ENCODE measurements at regions not wholly inside any gene's neighbourhood (a gene's known extent, or its start where the extent isn't known, plus 50 kb on each side); places are given as distances from the start of the nearest gene placed in this dataset.

GRCh38 chr1:90821152-90821787, 104.2 kb upstream of the BARHL2 start (continued):
- TF ChIP-seq, protein P1, sequence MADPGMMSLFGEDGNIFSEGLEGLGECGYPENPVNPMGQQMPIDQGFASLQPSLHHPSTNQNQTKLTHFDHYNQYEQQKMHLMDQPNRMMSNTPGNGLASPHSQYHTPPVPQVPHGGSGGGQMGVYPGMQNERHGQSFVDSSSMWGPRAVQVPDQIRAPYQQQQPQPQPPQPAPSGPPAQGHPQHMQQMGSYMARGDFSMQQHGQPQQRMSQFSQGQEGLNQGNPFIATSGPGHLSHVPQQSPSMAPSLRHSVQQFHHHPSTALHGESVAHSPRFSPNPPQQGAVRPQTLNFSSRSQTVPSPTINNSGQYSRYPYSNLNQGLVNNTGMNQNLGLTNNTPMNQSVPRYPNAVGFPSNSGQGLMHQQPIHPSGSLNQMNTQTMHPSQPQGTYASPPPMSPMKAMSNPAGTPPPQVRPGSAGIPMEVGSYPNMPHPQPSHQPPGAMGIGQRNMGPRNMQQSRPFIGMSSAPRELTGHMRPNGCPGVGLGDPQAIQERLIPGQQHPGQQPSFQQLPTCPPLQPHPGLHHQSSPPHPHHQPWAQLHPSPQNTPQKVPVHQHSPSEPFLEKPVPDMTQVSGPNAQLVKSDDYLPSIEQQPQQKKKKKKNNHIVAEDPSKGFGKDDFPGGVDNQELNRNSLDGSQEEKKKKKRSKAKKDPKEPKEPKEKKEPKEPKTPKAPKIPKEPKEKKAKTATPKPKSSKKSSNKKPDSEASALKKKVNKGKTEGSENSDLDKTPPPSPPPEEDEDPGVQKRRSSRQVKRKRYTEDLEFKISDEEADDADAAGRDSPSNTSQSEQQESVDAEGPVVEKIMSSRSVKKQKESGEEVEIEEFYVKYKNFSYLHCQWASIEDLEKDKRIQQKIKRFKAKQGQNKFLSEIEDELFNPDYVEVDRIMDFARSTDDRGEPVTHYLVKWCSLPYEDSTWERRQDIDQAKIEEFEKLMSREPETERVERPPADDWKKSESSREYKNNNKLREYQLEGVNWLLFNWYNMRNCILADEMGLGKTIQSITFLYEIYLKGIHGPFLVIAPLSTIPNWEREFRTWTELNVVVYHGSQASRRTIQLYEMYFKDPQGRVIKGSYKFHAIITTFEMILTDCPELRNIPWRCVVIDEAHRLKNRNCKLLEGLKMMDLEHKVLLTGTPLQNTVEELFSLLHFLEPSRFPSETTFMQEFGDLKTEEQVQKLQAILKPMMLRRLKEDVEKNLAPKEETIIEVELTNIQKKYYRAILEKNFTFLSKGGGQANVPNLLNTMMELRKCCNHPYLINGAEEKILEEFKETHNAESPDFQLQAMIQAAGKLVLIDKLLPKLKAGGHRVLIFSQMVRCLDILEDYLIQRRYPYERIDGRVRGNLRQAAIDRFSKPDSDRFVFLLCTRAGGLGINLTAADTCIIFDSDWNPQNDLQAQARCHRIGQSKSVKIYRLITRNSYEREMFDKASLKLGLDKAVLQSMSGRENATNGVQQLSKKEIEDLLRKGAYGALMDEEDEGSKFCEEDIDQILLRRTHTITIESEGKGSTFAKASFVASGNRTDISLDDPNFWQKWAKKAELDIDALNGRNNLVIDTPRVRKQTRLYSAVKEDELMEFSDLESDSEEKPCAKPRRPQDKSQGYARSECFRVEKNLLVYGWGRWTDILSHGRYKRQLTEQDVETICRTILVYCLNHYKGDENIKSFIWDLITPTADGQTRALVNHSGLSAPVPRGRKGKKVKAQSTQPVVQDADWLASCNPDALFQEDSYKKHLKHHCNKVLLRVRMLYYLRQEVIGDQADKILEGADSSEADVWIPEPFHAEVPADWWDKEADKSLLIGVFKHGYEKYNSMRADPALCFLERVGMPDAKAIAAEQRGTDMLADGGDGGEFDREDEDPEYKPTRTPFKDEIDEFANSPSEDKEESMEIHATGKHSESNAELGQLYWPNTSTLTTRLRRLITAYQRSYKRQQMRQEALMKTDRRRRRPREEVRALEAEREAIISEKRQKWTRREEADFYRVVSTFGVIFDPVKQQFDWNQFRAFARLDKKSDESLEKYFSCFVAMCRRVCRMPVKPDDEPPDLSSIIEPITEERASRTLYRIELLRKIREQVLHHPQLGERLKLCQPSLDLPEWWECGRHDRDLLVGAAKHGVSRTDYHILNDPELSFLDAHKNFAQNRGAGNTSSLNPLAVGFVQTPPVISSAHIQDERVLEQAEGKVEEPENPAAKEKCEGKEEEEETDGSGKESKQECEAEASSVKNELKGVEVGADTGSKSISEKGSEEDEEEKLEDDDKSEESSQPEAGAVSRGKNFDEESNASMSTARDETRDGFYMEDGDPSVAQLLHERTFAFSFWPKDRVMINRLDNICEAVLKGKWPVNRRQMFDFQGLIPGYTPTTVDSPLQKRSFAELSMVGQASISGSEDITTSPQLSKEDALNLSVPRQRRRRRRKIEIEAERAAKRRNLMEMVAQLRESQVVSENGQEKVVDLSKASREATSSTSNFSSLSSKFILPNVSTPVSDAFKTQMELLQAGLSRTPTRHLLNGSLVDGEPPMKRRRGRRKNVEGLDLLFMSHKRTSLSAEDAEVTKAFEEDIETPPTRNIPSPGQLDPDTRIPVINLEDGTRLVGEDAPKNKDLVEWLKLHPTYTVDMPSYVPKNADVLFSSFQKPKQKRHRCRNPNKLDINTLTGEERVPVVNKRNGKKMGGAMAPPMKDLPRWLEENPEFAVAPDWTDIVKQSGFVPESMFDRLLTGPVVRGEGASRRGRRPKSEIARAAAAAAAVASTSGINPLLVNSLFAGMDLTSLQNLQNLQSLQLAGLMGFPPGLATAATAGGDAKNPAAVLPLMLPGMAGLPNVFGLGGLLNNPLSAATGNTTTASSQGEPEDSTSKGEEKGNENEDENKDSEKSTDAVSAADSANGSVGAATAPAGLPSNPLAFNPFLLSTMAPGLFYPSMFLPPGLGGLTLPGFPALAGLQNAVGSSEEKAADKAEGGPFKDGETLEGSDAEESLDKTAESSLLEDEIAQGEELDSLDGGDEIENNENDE (IDR thresholded peaks at IDR 0.05; ENCODE audit: insufficient replicate concordance, low read length) = no peak
- TF ChIP-seq TBP (IDR thresholded peaks at IDR 0.05; ENCODE audit: low read depth, low read length) = no peak
- no peak for TF ChIP-seq BACH1 (IDR thresholded peaks at IDR 0.05; ENCODE audit: low read length)
- no peak for TF ChIP-seq GABPA (IDR thresholded peaks at IDR 0.05; ENCODE audit: borderline replicate concordance, insufficient read depth, low read length)
- TF ChIP-seq KDM4A (IDR thresholded peaks at IDR 0.05; ENCODE audit: low read depth, low read length, severe bottlenecking) = no peak
- no peak for TF ChIP-seq E2F6 (IDR thresholded peaks at IDR 0.05)
- no peak for TF ChIP-seq MAFK (IDR thresholded peaks at IDR 0.05; ENCODE audit: low read depth, low read length)
- TF ChIP-seq, protein P2, sequence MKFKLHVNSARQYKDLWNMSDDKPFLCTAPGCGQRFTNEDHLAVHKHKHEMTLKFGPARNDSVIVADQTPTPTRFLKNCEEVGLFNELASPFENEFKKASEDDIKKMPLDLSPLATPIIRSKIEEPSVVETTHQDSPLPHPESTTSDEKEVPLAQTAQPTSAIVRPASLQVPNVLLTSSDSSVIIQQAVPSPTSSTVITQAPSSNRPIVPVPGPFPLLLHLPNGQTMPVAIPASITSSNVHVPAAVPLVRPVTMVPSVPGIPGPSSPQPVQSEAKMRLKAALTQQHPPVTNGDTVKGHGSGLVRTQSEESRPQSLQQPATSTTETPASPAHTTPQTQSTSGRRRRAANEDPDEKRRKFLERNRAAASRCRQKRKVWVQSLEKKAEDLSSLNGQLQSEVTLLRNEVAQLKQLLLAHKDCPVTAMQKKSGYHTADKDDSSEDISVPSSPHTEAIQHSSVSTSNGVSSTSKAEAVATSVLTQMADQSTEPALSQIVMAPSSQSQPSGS (IDR thresholded peaks at IDR 0.05; ENCODE audit: low read length) = no peak
- TF ChIP-seq JUND (IDR thresholded peaks at IDR 0.05; ENCODE audit: low read length) = no peak

Data from H1 (cell line).